AG10803 (cell line): ENCODE measurements at regions not wholly inside any gene's neighbourhood (a gene's known extent, or its start where the extent isn't known, plus 50 kb on each side); places are given as distances from the start of the nearest gene placed in this dataset.
"Not testable (repeated sequence)": the region's sequence is repeated elsewhere in the genome, so short reads cannot be mapped to it uniquely, and the experiment has no call there.

Experiments
- DNase-seq: peaks from one replicate; pipeline ENCODE4 v3.0.0; 2010; ENCODE audit warnings: low read depth
- H3K4me3 ChIP-seq: 2 replicates; pipeline ENCODE4 v1.5.1; 2011; ENCODE audit warnings: mild to moderate bottlenecking, low read length, control low read depth
- CTCF ChIP-seq: conservative IDR thresholded peaks from 2 replicates; pipeline ENCODE4 v1.5.1; 2011; ENCODE audit warnings: mild to moderate bottlenecking, low read length, control low read depth, inconsistent platforms

- no peak overlapping the region for H3K4me3 ChIP-seq
- TF ChIP-seq CTCF: no peak
- no peak for DNase-seq
Observed at GRCh38 chr6:15150207-15150606, 95.7 kb upstream of the JARID2 start.

- H3K4me3 ChIP-seq: no peak overlapping the region
- no peak for TF ChIP-seq CTCF
- DNase-seq: peak; percentile 76
Observed at GRCh38 chr6:15152700-15153099, 93.2 kb upstream of the JARID2 start.

GRCh38 chr6:15153191-15153590 is 92.7 kb upstream of the JARID2 start:
- TF ChIP-seq CTCF: no peak
- H3K4me3 ChIP-seq: no peak overlapping the region
- no peak for DNase-seq

GRCh38 chr6:15157479-15157878 is 88.4 kb upstream of the JARID2 start:
- no peak for DNase-seq
- TF ChIP-seq CTCF: no peak
- no peak overlapping the region for H3K4me3 ChIP-seq

GRCh38 chr6:15158821-15159619 is 86.8 kb upstream of the JARID2 start:
- H3K4me3 ChIP-seq: no peak overlapping the region
- no peak for TF ChIP-seq CTCF
- DNase-seq: no peak

- TF ChIP-seq CTCF: no peak
Observed at GRCh38 chr6:15160812-15161211, 85.1 kb upstream of the JARID2 start.

GRCh38 chr6:15164855-15165254 is 81.0 kb upstream of the JARID2 start:
- not testable (repeated sequence) for H3K4me3 ChIP-seq

More at GRCh38 chr6:15160812-15161211, 85.1 kb upstream of the JARID2 start:
- no peak for DNase-seq
- H3K4me3 ChIP-seq: no peak overlapping the region

More at GRCh38 chr6:15164855-15165254, 81.0 kb upstream of the JARID2 start:
- DNase-seq: not testable (repeated sequence)
